GM18520 (cell line): ENCODE measurements at regions not wholly inside any gene's neighbourhood (a gene's known extent, or its start where the extent isn't known, plus 50 kb on each side); places are given as distances from the start of the nearest gene placed in this dataset.

Experiments
- ATAC-seq: cut with Tn5 transposase; IDR thresholded peaks from one replicate; pipeline ENCODE4 v1.9.1; 2021; ENCODE audit not compliant: unreplicated experiment

GRCh38 chr13:60282708-60283107 lies 114.3 kb upstream of the TDRD3 start:
- no peak for ATAC-seq

DNA sequence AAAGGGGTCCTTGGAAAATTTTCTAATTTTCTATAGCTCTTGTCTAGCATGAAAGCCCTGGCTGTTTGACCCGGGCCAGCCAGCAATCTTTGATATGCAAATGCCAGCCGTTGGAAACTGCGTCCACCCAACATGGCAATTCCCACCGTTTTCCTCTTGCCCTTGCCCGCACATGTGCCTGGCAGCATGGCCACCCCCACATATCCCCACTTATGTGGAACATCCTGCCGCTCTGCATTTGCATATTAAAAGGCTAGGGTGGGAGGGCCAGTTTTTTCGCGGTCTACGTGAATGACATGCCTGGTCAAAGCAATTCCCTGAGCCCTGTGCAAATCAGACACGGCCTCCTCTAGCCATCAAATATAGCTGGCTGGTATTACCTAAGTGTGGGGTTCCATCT lies 110.3 kb upstream of the TDRD3 start:
- no peak for ATAC-seq

- ATAC-seq: no peak
These were observed 108.5 kb upstream of the TDRD3 start for GRCh38 chr13:60288569-60288968.

DNA sequence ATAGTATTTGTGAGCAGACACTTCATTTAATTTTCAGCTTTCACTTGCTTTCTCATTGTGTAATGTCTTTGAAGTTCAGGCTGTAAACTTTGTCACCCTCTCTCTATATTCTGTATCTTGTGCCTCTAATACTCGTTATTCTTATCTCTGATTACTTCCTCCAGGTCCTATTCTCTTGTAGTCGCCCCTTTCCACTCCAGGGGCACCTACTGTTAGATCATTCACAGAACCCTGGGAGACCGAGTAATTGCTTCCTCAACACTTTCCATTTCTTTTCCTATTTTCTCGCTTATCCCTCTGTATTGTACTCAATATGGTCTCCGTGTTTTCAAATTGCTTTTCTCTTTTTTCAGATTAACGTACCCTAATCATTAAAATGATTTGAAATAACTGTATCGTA lies 93.9 kb upstream of the TDRD3 start:
- ATAC-seq: no peak

DNA sequence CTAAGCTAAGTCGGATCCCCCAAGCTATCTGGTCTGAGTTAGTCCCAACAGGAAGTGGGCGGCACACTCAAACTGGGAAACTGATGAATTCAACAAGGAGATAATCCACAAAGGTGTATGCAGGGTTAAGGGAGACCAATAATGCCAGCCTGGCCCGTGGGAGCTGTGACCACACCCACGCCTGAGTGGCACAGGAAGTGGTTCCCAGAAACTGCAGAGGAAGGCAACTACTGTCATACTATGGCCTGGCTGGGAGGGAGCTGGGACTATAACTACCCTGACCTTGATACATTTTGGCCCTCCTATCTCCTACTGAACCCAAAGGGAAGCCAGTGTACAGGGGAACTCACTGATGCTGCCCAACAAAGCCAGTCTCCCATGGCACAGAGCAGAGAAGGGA lies 85.5 kb upstream of the TDRD3 start:
- ATAC-seq: no peak

DNA sequence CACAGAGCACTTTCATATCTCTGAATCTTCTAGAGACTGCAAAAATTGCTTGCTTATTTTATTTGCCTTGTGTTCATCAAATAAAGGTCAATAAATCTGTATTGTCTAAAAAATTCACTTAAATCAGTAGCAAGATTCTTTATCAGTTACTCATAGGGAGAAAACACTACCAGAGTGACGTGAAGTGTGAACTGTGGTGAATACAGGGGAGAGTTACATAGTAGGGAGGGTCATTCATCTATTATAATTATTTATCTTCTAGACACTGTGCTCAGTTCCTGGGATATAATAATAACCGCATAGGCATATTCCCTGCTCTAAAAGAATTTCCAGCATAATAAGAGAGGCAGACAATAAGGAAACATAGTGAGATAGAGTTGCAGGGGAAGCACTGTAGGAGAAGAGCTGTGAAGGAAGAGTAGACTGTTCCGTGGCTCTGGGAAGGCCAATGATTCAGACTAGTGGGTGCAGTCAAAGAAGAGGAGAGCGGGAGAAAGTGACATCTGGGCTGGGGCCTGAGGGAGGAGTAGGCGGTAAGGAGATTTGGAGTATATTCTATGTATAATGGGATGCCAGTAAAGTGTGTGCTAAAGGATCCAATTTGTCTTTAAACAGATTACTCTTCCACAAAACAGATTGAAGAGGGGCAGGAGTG lies 84.0 kb upstream of the TDRD3 start:
- no peak for ATAC-seq

DNA sequence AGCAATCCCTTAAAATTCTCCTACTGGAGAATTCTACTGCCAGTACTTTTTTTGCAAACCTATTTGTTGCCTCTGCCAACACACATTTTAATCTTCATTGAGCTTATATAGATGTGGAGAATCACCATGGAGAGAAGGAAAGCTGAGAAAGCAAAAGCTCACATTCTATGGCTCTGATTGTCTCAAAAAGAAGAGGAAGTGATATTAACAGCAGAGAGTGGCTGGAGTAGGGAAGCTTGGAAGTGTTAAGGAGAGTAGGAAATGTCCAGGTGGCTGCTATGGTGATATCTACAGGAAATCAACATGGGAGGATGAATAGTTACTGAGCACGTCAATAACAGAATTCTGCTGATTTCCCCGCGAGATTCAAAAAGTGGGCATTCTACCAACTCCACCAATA lies 78.8 kb upstream of the TDRD3 start:
- no peak for ATAC-seq

DNA sequence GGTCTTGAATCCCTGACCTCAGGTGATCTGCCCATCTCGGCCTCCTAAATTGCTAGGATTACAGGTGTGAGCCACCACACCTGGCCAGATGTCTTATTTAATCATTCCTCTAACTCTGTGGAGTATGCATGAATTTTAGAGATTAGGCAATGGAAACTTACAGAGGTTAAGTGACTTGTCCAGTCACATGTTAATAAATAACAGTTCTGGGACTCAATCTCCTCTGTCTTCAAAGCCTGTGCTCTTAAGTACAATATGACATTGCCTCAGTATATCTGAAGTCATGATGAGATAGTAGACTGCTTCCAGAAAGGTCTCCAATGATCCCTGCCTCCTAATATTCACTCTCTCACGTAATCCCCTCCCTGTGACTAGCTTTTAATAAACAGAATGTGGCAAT lies 72.9 kb upstream of the TDRD3 start:
- no peak for ATAC-seq

GRCh38 chr13:60326273-60326672 lies 70.7 kb upstream of the TDRD3 start:
- ATAC-seq: no peak

GRCh38 chr13:60327511-60327910 lies 69.5 kb upstream of the TDRD3 start:
- ATAC-seq: no peak

DNA sequence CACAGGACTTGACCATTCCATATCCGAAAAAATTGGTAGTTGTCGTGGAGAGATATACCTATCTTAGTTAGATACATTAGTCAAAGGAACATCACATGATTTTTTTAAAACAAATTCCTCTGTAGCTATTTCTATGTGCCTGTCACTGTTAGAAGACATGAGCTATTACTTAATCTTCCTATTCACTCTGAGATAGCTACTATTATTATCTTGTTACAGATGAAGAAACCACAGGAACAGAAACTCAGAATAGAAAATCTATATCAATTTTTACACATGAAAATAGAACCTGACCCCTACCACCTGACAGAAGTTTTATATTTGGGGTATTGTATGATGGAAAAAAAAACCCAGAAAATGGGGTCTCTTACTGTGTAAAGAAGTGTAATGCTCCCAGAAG lies 68.9 kb upstream of the TDRD3 start:
- no peak for ATAC-seq

DNA sequence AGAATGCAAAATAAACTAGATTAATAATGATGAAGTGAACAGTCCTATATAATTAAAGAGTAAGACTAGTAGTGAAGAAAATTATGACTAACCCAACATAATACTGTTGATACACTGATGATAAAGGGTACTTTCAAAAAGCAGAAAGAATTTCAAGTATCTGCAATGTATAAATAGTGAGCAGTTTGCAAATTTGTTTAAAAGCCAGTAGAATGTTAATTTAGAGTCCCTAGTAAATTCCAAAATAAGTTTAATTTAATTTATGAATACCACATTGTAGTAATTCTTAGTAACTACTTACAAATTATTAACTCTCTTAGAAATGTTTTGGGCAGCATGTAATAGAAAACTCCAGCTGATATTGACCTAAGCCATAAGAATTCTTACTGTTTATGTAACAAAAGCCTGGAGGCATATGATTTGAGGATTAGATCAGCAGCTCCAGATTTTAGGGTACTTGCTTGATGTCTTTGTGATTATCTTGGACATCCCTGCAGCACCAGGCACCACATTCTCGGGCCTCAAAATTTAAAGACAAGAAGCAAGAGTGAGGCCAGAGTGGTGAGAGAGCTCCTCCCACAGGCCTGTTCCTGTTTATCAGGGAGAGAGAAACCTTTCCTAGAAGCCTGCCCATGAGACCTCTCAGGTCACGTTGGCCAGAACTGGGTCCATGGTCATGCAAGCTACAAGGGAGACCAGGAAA lies 67.6 kb upstream of the TDRD3 start:
- ATAC-seq: no peak

DNA sequence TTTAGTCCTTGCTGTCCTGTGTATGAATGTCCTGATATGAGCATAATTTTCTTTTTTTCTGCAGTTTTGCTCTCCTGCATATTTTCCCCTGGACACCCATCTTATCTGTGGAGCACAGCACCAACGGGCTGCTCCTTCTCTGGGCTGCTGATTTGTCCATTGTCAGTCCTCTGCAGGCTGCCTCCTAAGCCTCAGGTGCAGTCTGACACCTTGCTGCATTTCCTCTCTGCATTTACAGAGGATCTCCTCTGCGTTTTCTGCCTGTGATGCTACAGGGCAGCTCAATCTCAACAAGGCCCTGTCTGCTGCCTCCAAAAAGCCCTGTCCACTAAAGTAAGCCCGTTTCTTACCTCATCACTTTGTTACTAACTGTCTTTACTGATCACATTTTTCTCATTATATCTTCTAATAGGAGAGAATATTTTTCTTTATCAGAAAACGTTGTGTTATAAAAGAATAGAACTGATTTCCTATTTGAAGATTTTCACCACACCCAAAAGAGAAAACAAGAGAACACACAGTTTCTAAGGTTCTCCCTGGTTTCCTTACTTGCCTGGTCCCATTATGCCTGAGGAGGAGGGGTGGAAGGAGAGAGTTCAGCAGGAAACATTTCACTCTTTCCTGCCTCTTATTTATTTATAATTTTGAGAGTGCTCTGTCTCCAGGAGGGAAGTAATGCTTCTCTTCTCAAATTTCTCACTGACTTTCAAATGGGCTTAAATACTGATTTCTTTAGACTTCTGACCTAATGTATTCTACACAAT lies 65.6 kb upstream of the TDRD3 start:
- no peak for ATAC-seq

DNA sequence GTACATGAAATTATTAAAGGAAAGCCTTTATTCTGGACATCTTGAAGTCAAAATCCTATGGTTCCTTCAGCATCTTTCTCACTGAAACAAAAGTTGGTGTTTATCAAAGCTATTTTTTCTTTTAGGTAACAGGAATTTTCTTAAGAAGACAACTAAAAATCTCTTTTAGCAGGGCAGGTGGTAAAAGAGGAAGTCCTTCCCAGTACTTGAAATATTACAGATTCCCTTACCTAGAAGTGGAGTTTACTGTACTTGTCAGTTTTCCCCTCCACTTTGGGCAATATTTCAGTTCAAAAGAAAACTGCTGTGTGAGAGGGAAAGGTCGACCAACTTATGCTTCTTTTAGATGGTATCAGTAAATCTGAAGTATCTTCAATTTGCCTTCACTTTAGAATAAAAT lies 64.3 kb upstream of the TDRD3 start:
- no peak for ATAC-seq

DNA sequence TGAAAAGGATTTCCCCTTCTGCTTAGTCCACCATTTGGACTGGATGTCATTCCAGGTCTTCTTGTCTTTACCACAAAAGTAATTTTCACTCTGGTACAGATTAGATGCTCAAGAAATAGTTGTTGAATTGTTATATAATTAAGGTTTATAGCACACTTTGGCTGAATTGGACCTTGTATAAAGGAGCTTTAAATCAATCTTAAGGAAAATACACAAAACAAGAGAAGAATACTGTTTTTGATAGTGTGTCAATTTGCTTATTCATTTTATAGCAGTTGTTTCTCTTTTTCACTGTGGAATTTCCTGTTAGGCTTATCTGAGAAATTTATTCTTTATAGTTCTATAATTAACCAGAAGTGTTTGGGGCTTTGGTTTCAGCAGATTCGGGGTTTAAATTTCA lies 62.7 kb upstream of the TDRD3 start:
- no peak for ATAC-seq

DNA sequence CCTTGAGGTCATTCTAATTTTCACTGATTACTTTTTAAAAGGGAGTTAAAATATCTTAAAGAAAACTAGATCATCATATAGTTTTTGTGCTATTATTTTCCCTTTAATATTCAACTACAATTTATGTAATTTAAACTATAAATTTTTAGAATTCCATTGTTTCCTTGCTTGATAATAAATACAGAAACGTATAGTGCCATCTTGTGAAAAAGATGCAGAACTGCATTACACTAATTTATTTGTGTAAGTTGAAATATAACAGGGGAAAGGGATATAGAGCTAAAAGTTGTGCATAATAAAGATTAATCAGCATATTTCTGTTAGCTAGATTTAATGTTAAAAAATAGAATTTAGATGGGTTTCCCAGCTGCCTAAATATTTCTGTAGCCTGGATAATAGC lies 61.5 kb upstream of the TDRD3 start:
- no peak for ATAC-seq

DNA sequence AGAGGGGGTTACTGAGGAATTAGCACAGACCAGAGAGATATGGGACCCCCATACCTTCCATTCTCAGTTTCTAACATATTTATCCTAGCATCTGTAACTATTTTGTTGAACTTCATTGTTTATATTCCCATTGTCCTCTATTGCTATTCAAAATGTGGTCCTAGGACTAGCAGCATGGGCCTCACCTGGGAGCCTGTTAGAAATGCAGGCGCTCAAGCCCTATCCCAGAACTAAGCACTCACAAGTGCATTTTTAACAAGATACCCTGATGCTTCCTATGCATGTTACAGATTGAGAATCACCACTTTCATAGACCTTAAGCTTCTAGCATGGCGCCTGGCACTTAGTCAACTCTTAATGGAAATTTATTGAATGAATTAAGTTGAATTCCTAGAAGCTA lies 58.3 kb upstream of the TDRD3 start:
- ATAC-seq: no peak

- no peak for ATAC-seq
These were observed 53.0 kb upstream of the TDRD3 start for GRCh38 chr13:60343978-60344377.

DNA sequence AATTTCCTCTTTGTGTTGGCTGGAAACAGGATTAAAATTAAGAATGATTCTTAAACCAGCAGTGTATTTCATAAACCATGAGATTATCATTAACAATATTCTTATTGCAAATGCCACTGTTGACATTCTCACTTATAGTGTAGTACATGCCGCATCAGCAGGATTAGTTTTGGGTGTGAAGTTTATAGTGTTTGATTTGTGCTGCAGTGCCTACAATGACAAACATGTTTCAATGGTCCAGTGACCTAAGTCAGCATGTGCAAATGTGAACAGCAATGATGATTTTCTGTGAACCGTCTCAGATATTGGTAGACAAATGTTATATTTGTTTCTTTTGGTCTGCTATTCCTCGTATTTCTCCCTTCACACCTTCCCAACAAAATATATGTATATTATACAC lies 49.8 kb upstream of the TDRD3 start:
- no peak for ATAC-seq
